K562 (cell line): ENCODE measurements at regions not wholly inside any gene's neighbourhood (a gene's known extent, or its start where the extent isn't known, plus 50 kb on each side); places are given as distances from the start of the nearest gene placed in this dataset.

Source experiments
- ATAC-seq: fragments of 200-7000 bp; cut with Tn5 transposase; 3 replicates; pipeline ENCODE4 v1.9.1; 2020; ENCODE audit warnings: moderate library complexity
- BruUV-seq: library from RNA; stranded (reverse); fragments of 400-500 nt; replicated peaks from 2 replicates; lab custom pipeline; 2021; lab: Mats Ljungman, UMichigan
- CTCF ChIA-PET: fragments of 300-600 bp; formaldehyde crosslinking; extraction: SDS; loops from one replicate; lab custom pipeline; 2021; ENCODE audit warnings: low intra/inter-chr PET ratio; lab: Yijun Ruan, JAX
- POLR2A ChIA-PET: fragments of 300-600, 350-650 bp; sonication (Branson Sonifier 250); formaldehyde crosslinking; extraction: SDS; loops from one replicate; lab custom pipeline; 2021; ENCODE audit warnings: antibody characterized with exemption, inconsistent platforms; lab: Yijun Ruan, JAX
- DNase-seq, 4 experiments: peaks; one replicate each; pipeline versions ENCODE4 v3.0.0 to v3.0.0-alpha.2; 2011 to 2018; ENCODE audit warnings: low spot score in 3 of 4, mixed read lengths in 3 of 4; ENCODE audit errors: extremely low read depth in 1 of 4
- FAIRE-seq: peaks from 2 replicates; lab custom pipeline; 2011; peaks lifted over from hg19 to GRCh38; lab: Jason Lieb, UNC
- H2AFZ ChIP-seq: 2 replicates; pipeline ENCODE4 v1.6.0; 2011; ENCODE audit warnings: low read depth, low read length, control low read depth, inconsistent platforms
- H3K27ac ChIP-seq: fragments of 200-600 bp; 3 replicates; pipeline ENCODE4 v1.8.0; 2011; ENCODE audit warnings: low read depth, mild to moderate bottlenecking, control low read depth, inconsistent platforms, low read length, moderate library complexity, mixed read lengths; ENCODE audit errors: extremely low read depth
- H3K27me3 ChIP-seq, 2 experiments: fragments of 300-600 bp in 1 of 2; 2 replicates in 1 of 2; 3 replicates in 1 of 2; pipeline versions ENCODE4 v1.6.0 to v1.8.0; 2011; ENCODE audit warnings: inconsistent platforms in 2 of 2, low read length in 2 of 2, mild to moderate bottlenecking in 1 of 2, mixed read lengths in 1 of 2, moderate library complexity in 1 of 2; ENCODE audit not compliant: control insufficient read depth in 2 of 2, insufficient read depth in 2 of 2
- H3K36me3 ChIP-seq: fragments of 300-600 bp; 3 replicates; pipeline ENCODE4 v1.8.0; 2011; ENCODE audit warnings: mild to moderate bottlenecking, low read length, inconsistent platforms; ENCODE audit not compliant: control insufficient read depth, insufficient read depth
- H3K4me1 ChIP-seq, 2 experiments: fragments of 200-600 bp in 1 of 2; replicated peaks in 1 of 2; 2 replicates in 1 of 2; 3 replicates in 1 of 2; pipeline versions ENCODE4 v1.5.1 to v1.8.0; 2011; ENCODE audit warnings: inconsistent platforms in 2 of 2, low read length in 2 of 2, mild to moderate bottlenecking in 1 of 2, mixed read lengths in 1 of 2, moderate library complexity in 1 of 2; ENCODE audit not compliant: control insufficient read depth in 2 of 2, insufficient read depth in 2 of 2
- H3K4me2 ChIP-seq: 2 replicates; pipeline ENCODE4 v1.6.1; 2011; ENCODE audit warnings: low read length, control low read depth, inconsistent platforms, mixed read lengths; ENCODE audit not compliant: insufficient read depth
- H3K4me3 ChIP-seq: fragments of 200-600 bp; sonication (generic), shearing (Covaris generic); 2 replicates; pipeline ENCODE4 v1.5.1; 2016; ENCODE audit warnings: control low read depth, inconsistent platforms
- H3K79me2 ChIP-seq: fragments of 200-600 bp; 3 replicates; pipeline ENCODE4 v1.8.0; 2011; ENCODE audit warnings: low read length, inconsistent platforms; ENCODE audit not compliant: control insufficient read depth, insufficient read depth
- H3K9ac ChIP-seq, 2 experiments: 2 replicates each; pipeline versions ENCODE4 v1.6.0 to v1.6.1; 2011; ENCODE audit warnings: low read depth in 2 of 2, low read length in 2 of 2, control low read depth in 1 of 2, inconsistent platforms in 1 of 2, mild to moderate bottlenecking in 1 of 2, mixed read lengths in 1 of 2; ENCODE audit not compliant: insufficient read depth in 1 of 2
- H3K9me1 ChIP-seq: one replicate; pipeline ENCODE4 v1.6.0; 2011; ENCODE audit warnings: inconsistent platforms, mild to moderate bottlenecking, low read length, moderate library complexity; ENCODE audit not compliant: control insufficient read depth, insufficient read depth
- H3K9me3 ChIP-seq: replicated peaks from 2 replicates; pipeline ENCODE4 v1.5.1; 2011; ENCODE audit warnings: low read depth, low read length, inconsistent platforms; ENCODE audit not compliant: control insufficient read depth, insufficient read depth
- H4K20me1 ChIP-seq: replicated peaks from 2 replicates; pipeline ENCODE4 v1.6.1; 2011; ENCODE audit warnings: low read length, inconsistent platforms, mixed read lengths; ENCODE audit not compliant: control insufficient read depth, insufficient read depth
- CREM ChIP-seq: IDR thresholded peaks from 2 replicates; pipeline ENCODE4 v1.6.1; 2014; ENCODE audit warnings: antibody characterized with exemption, low read depth
- JUND ChIP-seq, 2 experiments: IDR thresholded peaks; 2 replicates in 1 of 2; 3 replicates in 1 of 2; pipeline ENCODE4 v1.6.1; 2011; ENCODE audit warnings: borderline replicate concordance in 2 of 2, low read depth in 2 of 2, low read length in 2 of 2, improper control_type of control experiment in 1 of 2, missing biosample characterization in 1 of 2, missing genetic modification characterization in 1 of 2, missing genetic modification reagents in 1 of 2
- POLR2AphosphoS5 ChIP-seq: IDR thresholded peaks from 2 replicates; pipeline ENCODE4 v1.6.1; 2011; ENCODE audit warnings: mild to moderate bottlenecking, low read depth, low read length, moderate library complexity; ENCODE audit not compliant: control insufficient read depth, insufficient read depth
- POU5F1 ChIP-seq: fragments of 150-350 bp; IDR thresholded peaks from 2 replicates; pipeline ENCODE4 v1.6.1; 2014; ENCODE audit warnings: borderline replicate concordance, low read length, low read depth, mild to moderate bottlenecking; ENCODE audit not compliant: partially characterized antibody
- RBM14 ChIP-seq: fragments of 200-400 bp; formaldehyde crosslinking; IDR thresholded peaks from 2 replicates; pipeline ENCODE4 v1.6.1; 2018; ENCODE audit warnings: low read depth, mild to moderate bottlenecking, low read length, moderate library complexity, borderline replicate concordance; ENCODE audit not compliant: insufficient read depth
- SAP30 ChIP-seq: fragments of 200-600 bp; sonication (generic); IDR thresholded peaks from 2 replicates; pipeline ENCODE4 v1.6.1; 2012; ENCODE audit warnings: borderline replicate concordance, low read depth, mild to moderate bottlenecking, moderate library complexity, low read length, control low read depth, inconsistent platforms; ENCODE audit not compliant: insufficient read depth, poor library complexity, severe bottlenecking
- SMARCB1 ChIP-seq: IDR thresholded peaks from 2 replicates; pipeline ENCODE4 v1.6.1; 2011; ENCODE audit warnings: improper control_type of control experiment, low read depth; ENCODE audit not compliant: insufficient read length
- SRSF1 ChIP-seq: fragments of 200-400 bp; formaldehyde crosslinking; IDR thresholded peaks from 2 replicates; pipeline ENCODE4 v1.6.1; 2017; ENCODE audit warnings: mild to moderate bottlenecking, low read depth, low read length, moderate library complexity
- WHSC1 ChIP-seq: IDR thresholded peaks from one replicate; pipeline ENCODE4 v1.6.1; 2012; ENCODE audit warnings: low read length, control low read depth, inconsistent platforms
- ZC3H8 ChIP-seq: fragments of 450-650 bp; IDR thresholded peaks from 2 replicates; pipeline ENCODE4 v1.6.1; 2017
- WGBS: fragments of 100-300 bp; shearing (Covaris generic); methylation state at CpG from one replicate; pipeline ENCODE4 v1.1.6; 2016; ENCODE audit warnings: low coverage, mixed read lengths; ENCODE audit not compliant: insufficient coverage; ENCODE audit errors: missing lambda C conversion rate; 5-methylcytosine and 5-hydroxymethylcytosine counted together
- in situ Hi-C: fragments of 300-500 bp; cut with MboI; formaldehyde crosslinking; loops from 4 replicates; pipeline ENCODE4 v1.15.0; 2018; ENCODE audit warnings: inconsistent platforms, mixed read lengths
- intact Hi-C: fragments of 100-400 bp; cut with micrococcal nuclease; formaldehyde crosslinking; loops from 2 replicates; pipeline ENCODE4 v1.14.2; 2022
- TF ChIP-seq, protein P1 (sequence below): fragments of 450-650 bp; formaldehyde crosslinking; IDR thresholded peaks from 2 replicates; pipeline ENCODE4 v1.4.0; 2020; ENCODE audit warnings: mild to moderate bottlenecking, moderate library complexity
- TF ChIP-seq, protein P2 (sequence below): sonication (generic); formaldehyde crosslinking; IDR thresholded peaks from 2 replicates; pipeline ENCODE4 v1.8.0; 2022; ENCODE audit warnings: missing genetic modification reagents, mild to moderate bottlenecking, borderline replicate concordance
- TF ChIP-seq, protein P3 (sequence below), 2 experiments: fragments of 450-650 bp in 1 of 2; sonication (generic) in 1 of 2; formaldehyde crosslinking in 1 of 2; IDR thresholded peaks in 1 of 2; conservative IDR thresholded peaks in 1 of 2; 2 replicates each; pipeline versions ENCODE4 v1.6.1 to v1.8.1; 2016 to 2023; ENCODE audit warnings: mild to moderate bottlenecking in 2 of 2, moderate library complexity in 2 of 2, inconsistent platforms in 1 of 2, missing genetic modification reagents in 1 of 2
- TF ChIP-seq, protein P4 (sequence below): sonication (generic); IDR thresholded peaks from 2 replicates; pipeline ENCODE4 v1.6.1; 2016
- TF ChIP-seq, protein P5 (sequence below): fragments of 250-450 bp; sonication (Bioruptor Pico); IDR thresholded peaks from 2 replicates; pipeline ENCODE4 v1.8.0; 2022; ENCODE audit warnings: moderate library complexity, mild to moderate bottlenecking, inconsistent platforms

DNA sequence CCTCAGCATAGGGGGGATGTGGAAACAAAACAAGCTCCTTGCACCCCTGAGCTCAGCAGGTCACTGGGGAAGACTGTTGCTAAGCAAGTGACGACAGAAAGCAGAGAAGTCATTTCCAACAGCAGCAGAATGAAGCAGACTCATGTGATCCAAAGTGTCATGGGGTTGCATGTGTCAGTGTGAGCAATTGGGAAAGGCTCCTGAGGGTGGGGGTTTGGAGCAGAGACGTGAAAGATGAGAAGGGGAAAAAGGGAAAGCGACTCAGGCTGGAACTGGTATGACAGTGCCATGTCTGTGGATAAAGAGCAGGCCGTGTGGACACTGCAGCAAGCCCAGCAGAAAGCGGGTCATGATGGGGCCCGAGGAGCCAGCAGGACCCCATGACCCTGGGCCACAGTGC lies 363.9 kb downstream of the PREX1 start:
- no peak for FAIRE-seq
- no peaks in the 10 kb centered on the region for H3K36me3 ChIP-seq
- no peak for ATAC-seq
- no peak overlapping the region for H3K27ac ChIP-seq
- no peaks in the 10 kb centered on the region for H3K4me1 ChIP-seq
- no peaks in the 10 kb centered on the region for H3K9me1 ChIP-seq
- no peaks in the 10 kb centered on the region for H3K79me2 ChIP-seq
- H3K4me3 ChIP-seq: no peak overlapping the region
- no TSS peak for BruUV-seq
- no peaks in the 10 kb centered on the region for H3K9me3 ChIP-seq
- ChIA-PET CTCF (no interaction called here), POLR2A (no interaction called here)
- no peak overlapping the region for H3K9ac ChIP-seq
- peaks cover 0 to 37% of the 10 kb centered on the region in 2 experiments; a peak in 2 of 5 replicates for H3K27me3 ChIP-seq
- in situ Hi-C loops: no loop called here
- WGBS: 3% methylated on average over 6 of the region's 6 CpGs
- intact Hi-C loops: no loop called here
- H2AFZ ChIP-seq: no peak overlapping the region
- no peak for DNase-seq
- H3K4me2 ChIP-seq: no peak overlapping the region
- peaks cover 4% of the 10 kb centered on the region; the same call in 1 of the 2 replicates for H4K20me1 ChIP-seq
- TF ChIP-seq, protein P1, sequence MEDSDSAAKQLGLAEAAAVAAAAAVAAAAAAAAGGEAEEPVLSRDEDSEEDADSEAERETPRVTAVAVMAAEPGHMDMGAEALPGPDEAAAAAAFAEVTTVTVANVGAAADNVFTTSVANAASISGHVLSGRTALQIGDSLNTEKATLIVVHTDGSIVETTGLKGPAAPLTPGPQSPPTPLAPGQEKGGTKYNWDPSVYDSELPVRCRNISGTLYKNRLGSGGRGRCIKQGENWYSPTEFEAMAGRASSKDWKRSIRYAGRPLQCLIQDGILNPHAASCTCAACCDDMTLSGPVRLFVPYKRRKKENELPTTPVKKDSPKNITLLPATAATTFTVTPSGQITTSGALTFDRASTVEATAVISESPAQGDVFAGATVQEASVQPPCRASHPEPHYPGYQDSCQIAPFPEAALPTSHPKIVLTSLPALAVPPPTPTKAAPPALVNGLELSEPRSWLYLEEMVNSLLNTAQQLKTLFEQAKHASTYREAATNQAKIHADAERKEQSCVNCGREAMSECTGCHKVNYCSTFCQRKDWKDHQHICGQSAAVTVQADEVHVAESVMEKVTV (CRISPR knock-in tag): no peak
- TF ChIP-seq SMARCB1 (no peak), RBM14 (no peak), WHSC1 (no peak), SAP30 (no peak), POLR2AphosphoS5 (no peak), CREM (no peak), ZC3H8 (no peak), POU5F1 (no peak), JUND (IDR thresholded peaks at IDR 0.05; ENCODE audit: borderline replicate concordance, low read depth, low read length) (no peak), JUND (tag; IDR thresholded peaks at IDR 0.05; ENCODE audit: borderline replicate concordance, low read depth, low read length) (no peak), SRSF1 (no peak)
- TF ChIP-seq, protein P2, sequence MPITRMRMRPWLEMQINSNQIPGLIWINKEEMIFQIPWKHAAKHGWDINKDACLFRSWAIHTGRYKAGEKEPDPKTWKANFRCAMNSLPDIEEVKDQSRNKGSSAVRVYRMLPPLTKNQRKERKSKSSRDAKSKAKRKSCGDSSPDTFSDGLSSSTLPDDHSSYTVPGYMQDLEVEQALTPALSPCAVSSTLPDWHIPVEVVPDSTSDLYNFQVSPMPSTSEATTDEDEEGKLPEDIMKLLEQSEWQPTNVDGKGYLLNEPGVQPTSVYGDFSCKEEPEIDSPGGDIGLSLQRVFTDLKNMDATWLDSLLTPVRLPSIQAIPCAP: no peak
- TF ChIP-seq, protein P3, sequence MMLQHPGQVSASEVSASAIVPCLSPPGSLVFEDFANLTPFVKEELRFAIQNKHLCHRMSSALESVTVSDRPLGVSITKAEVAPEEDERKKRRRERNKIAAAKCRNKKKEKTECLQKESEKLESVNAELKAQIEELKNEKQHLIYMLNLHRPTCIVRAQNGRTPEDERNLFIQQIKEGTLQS (IDR thresholded peaks at IDR 0.05): no peak
- TF ChIP-seq, protein P3 (CRISPR knock-in tag; conservative IDR thresholded peaks at IDR 0.05): no peak
- TF ChIP-seq, protein P4, sequence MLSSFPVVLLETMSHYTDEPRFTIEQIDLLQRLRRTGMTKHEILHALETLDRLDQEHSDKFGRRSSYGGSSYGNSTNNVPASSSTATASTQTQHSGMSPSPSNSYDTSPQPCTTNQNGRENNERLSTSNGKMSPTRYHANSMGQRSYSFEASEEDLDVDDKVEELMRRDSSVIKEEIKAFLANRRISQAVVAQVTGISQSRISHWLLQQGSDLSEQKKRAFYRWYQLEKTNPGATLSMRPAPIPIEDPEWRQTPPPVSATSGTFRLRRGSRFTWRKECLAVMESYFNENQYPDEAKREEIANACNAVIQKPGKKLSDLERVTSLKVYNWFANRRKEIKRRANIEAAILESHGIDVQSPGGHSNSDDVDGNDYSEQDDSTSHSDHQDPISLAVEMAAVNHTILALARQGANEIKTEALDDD: no peak
- TF ChIP-seq, protein P5, sequence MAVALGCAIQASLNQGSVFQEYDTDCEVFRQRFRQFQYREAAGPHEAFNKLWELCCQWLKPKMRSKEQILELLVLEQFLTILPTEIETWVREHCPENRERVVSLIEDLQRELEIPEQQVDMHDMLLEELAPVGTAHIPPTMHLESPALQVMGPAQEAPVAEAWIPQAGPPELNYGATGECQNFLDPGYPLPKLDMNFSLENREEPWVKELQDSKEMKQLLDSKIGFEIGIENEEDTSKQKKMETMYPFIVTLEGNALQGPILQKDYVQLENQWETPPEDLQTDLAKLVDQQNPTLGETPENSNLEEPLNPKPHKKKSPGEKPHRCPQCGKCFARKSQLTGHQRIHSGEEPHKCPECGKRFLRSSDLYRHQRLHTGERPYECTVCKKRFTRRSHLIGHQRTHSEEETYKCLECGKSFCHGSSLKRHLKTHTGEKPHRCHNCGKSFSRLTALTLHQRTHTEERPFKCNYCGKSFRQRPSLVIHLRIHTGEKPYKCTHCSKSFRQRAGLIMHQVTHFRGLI (CRISPR knock-in tag): no peak
